ENCODE measurements at regions not wholly inside any gene's neighbourhood (a gene's known extent, or its start where the extent isn't known, plus 50 kb on each side); places are given as distances from the start of the nearest gene placed in this dataset.
A peak's percentile ranks its signal among the peaks of the same experiment; 100 is the strongest.

GRCh38 chr7:17534348-17534747 is 235.9 kb downstream of the AHR start:
- FAIRE-seq (no peak), ATAC-seq (no peak), DNase-seq (ENCODE audit: low spot score) (no peak)
- H3K79me2 ChIP-seq (ENCODE audit: insufficient read depth, low read length), result no peaks in the 10 kb centered on the region
- 36% methylated on average over 3 of the region's 3 CpGs for WGBS (ENCODE audit: low lambda C conversion rate)
- no peaks in the 10 kb centered on the region for H4K20me1 ChIP-seq (ENCODE audit: insufficient read depth, low read length)
- H3K27me3 ChIP-seq (ENCODE audit: control insufficient read depth in 1 of 2, insufficient read depth in 2 of 2, low read length in 2 of 2), result no peaks in the 10 kb centered on the region; a peak in 1 of 5 replicates
- in situ Hi-C loops (cut with HindIII; ENCODE audit: extremely low pct_ligation_motif_present, low pct_unique_long_range_greater_than_20kb), result loop anchor here (25.0 kb wide), 1 partner anchor 597 kb away; no protein-coding TSS in a partner anchor
- no peaks in the 10 kb centered on the region for H3K36me3 ChIP-seq (replicated peaks in 1 of 2; ENCODE audit: control insufficient read depth in 1 of 2, insufficient read depth in 2 of 2, low read length in 2 of 2)
- TF ChIP-seq HHEX (CRISPR knock-in tag; IDR thresholded peaks at IDR 0.05) (no peak), CEBPB (IDR thresholded peaks at IDR 0.05; ENCODE audit: borderline replicate concordance, low read depth, low read length) (peak; percentile 42; the same call in 1 of the 2 replicates), ATF3 (CRISPR knock-in tag; IDR thresholded peaks at IDR 0.05) (no peak), THRA (CRISPR knock-in tag; IDR thresholded peaks at IDR 0.05; ENCODE audit: borderline replicate concordance) (no peak), SRY (CRISPR knock-in tag; IDR thresholded peaks at IDR 0.05) (no peak), PRDM15 (CRISPR knock-in tag; IDR thresholded peaks at IDR 0.05) (no peak), KAT2B (IDR thresholded peaks at IDR 0.05; ENCODE audit: borderline replicate concordance, low read depth, low read length) (no peak)
- no peaks in the 10 kb centered on the region for H3K9me3 ChIP-seq (ENCODE audit: low read length)
- no peak overlapping the region for H3K4me3 ChIP-seq (replicated peaks in 1 of 3; ENCODE audit: insufficient read depth in 1 of 3, low read depth in 2 of 3, low read length in 3 of 3)
- ChIA-PET CTCF (ENCODE audit: low intra/inter-chr PET ratio, low total read pairs) (no interaction called here), POLR2A (no interaction called here)
- H3K4me1 ChIP-seq (ENCODE audit: insufficient read depth, low read length), result peaks cover 8% of the 10 kb centered on the region; the same call in 1 of the 2 replicates
- no peak overlapping the region for H3K9ac ChIP-seq (ENCODE audit: insufficient read depth, low read depth, low read length)
- no peak overlapping the region for H3K27ac ChIP-seq (ENCODE audit: extremely low read length, insufficient read depth, low read length)
- no peak overlapping the region for H2AFZ ChIP-seq (ENCODE audit: low read length)
- H3K4me2 ChIP-seq (ENCODE audit: low read depth, low read length), result no peak overlapping the region
- BruUV-seq (replicated peaks), result no TSS peak
- intact Hi-C loops (cut with micrococcal nuclease; ENCODE audit: unreplicated experiment), result loop anchor here (5.0 to 10.0 kb wide), 4 partner anchors 230 to 607 kb away; no protein-coding TSS in a partner anchor

Data from HepG2 (cell line).